ENCODE measurements at regions not wholly inside any gene's neighbourhood (a gene's known extent, or its start where the extent isn't known, plus 50 kb on each side); places are given as distances from the start of the nearest gene placed in this dataset.

GRCh38 chr13:106418556-106418955, 116.9 kb downstream of the EFNB2 start:
- intact Hi-C loops (cut with micrococcal nuclease) = no loop called here
- Histone ChIP-seq H3K27ac (ENCODE audit: low read length) (no peak overlapping the region), H3K9me3 (ENCODE audit: low read length) (no peaks in the 10 kb centered on the region), H4K20me1 (ENCODE audit: low read length) (no peaks in the 10 kb centered on the region), H3K4me2 (ENCODE audit: low read length) (no peak overlapping the region), H3K9ac (ENCODE audit: low read length) (no peak overlapping the region), H2AFZ (ENCODE audit: low read length) (no peak overlapping the region), H3F3A (ENCODE audit: low read length, unreplicated experiment) (no peaks in the 10 kb centered on the region), H3K27me3 (ENCODE audit: low read length) (no peaks in the 10 kb centered on the region), H3K9me2 (replicated peaks; ENCODE audit: low read length) (no peaks in the 10 kb centered on the region), H3K36me3 (ENCODE audit: low read depth, low read length) (no peaks in the 10 kb centered on the region), H3K79me2 (ENCODE audit: low read length) (no peaks in the 10 kb centered on the region), H3K4me3 (ENCODE audit: low read length) (no peak overlapping the region), H3K4me1 (ENCODE audit: insufficient read depth, low read length) (no peaks in the 10 kb centered on the region)
- TF ChIP-seq EZH2 (IDR thresholded peaks at IDR 0.05; ENCODE audit: low read length, unreplicated experiment) (no peak), EZH2phosphoT487 (IDR thresholded peaks at IDR 0.05; ENCODE audit: borderline replicate concordance, low read length) (no peak), CTCF (conservative IDR thresholded peaks at IDR 0.05; ENCODE audit: low read depth, low read length) (no peak)
- DNase-seq = peak; percentile 54
- ATAC-seq = peak; percentile 63
- POLR2A ChIA-PET (ENCODE audit: unreplicated experiment) = no interaction called here
- no TSS peak for BruUV-seq (replicated peaks)
- CTCF ChIA-PET = no interaction called here

GRCh38 chr13:106417467-106418110, 117.9 kb downstream of the EFNB2 start:
- BruUV-seq (replicated peaks) = no TSS peak
- Histone ChIP-seq H3K36me3 (ENCODE audit: low read depth, low read length) (no peaks in the 10 kb centered on the region), H3K4me3 (ENCODE audit: low read length) (no peak overlapping the region), H3K27me3 (ENCODE audit: low read length) (no peaks in the 10 kb centered on the region), H3K9ac (ENCODE audit: low read length) (no peak overlapping the region), H2AFZ (ENCODE audit: low read length) (no peak overlapping the region), H3K27ac (ENCODE audit: low read length) (no peak overlapping the region), H3K4me2 (ENCODE audit: low read length) (no peak overlapping the region), H3K79me2 (ENCODE audit: low read length) (no peaks in the 10 kb centered on the region), H3K4me1 (ENCODE audit: insufficient read depth, low read length) (no peaks in the 10 kb centered on the region), H3K9me2 (replicated peaks; ENCODE audit: low read length) (no peaks in the 10 kb centered on the region), H4K20me1 (ENCODE audit: low read length) (no peaks in the 10 kb centered on the region), H3K9me3 (ENCODE audit: low read length) (no peaks in the 10 kb centered on the region), H3F3A (ENCODE audit: low read length, unreplicated experiment) (no peaks in the 10 kb centered on the region)
- intact Hi-C loops (cut with micrococcal nuclease) = no loop called here
- TF ChIP-seq EZH2 (IDR thresholded peaks at IDR 0.05; ENCODE audit: low read length, unreplicated experiment) (no peak), CTCF (conservative IDR thresholded peaks at IDR 0.05; ENCODE audit: low read depth, low read length) (no peak), EZH2phosphoT487 (IDR thresholded peaks at IDR 0.05; ENCODE audit: borderline replicate concordance, low read length) (no peak)
- no peak for DNase-seq
- CTCF ChIA-PET = no interaction called here
- no peak for ATAC-seq
- POLR2A ChIA-PET (ENCODE audit: unreplicated experiment) = no interaction called here

DNA sequence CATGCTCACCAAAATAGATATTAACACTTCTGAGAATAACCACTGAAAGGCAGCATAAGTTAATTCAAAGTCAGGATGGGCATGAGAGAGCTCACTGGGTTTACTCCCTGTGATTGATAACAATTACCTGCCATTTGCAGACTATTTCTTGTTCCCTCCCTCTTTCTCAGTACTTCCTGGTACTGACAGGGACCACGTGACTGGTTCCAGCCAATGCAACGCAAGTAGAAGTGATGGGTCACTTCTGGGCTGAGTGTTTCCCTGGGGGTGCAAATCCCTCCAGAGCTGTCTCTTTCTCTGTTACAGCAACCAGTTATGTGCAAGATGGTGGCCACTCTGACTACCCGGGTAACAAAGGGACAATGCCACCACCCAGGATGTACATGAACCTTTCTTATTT, 118.8 kb downstream of the EFNB2 start:
- no peak for ATAC-seq
- Histone ChIP-seq H3K27me3 (ENCODE audit: low read length) (no peaks in the 10 kb centered on the region), H4K20me1 (ENCODE audit: low read length) (no peaks in the 10 kb centered on the region), H3K9ac (ENCODE audit: low read length) (no peak overlapping the region), H3K4me2 (ENCODE audit: low read length) (no peak overlapping the region), H3K9me3 (ENCODE audit: low read length) (no peaks in the 10 kb centered on the region), H3K4me3 (ENCODE audit: low read length) (no peak overlapping the region), H3K36me3 (ENCODE audit: low read depth, low read length) (no peaks in the 10 kb centered on the region), H3K9me2 (replicated peaks; ENCODE audit: low read length) (no peaks in the 10 kb centered on the region), H3F3A (ENCODE audit: low read length, unreplicated experiment) (no peaks in the 10 kb centered on the region), H3K79me2 (ENCODE audit: low read length) (no peaks in the 10 kb centered on the region), H2AFZ (ENCODE audit: low read length) (no peak overlapping the region), H3K27ac (ENCODE audit: low read length) (no peak overlapping the region), H3K4me1 (ENCODE audit: insufficient read depth, low read length) (no peaks in the 10 kb centered on the region)
- TF ChIP-seq CTCF (conservative IDR thresholded peaks at IDR 0.05; ENCODE audit: low read depth, low read length) = no peak
- DNase-seq = no peak
- CTCF ChIA-PET = no interaction called here
- intact Hi-C loops (cut with micrococcal nuclease) = no loop called here
- POLR2A ChIA-PET (ENCODE audit: unreplicated experiment) = no interaction called here
- no TSS peak for BruUV-seq (replicated peaks)
